ENCODE measurements at regions not wholly inside any gene's neighbourhood (a gene's known extent, or its start where the extent isn't known, plus 50 kb on each side); places are given as distances from the start of the nearest gene placed in this dataset.

DNA sequence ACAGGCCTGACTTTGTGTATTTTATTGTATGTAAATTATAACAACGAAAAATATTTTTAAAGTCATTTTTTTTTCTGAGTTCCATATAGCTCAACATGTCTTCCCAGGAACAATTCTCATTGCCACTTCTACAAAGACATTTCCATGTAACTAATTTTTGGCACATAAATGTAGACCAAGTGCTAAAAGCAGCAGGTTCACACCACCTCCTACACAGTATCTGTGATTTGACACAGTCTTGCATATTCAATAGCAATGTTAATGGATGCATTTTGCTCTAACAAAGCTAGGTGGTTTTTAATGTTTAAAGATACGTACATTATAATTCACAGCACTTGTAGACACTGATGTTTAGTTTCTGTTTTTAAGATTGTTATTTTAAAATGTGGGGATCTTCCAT lies 346.5 kb downstream of the GPAM start:
- no peak for DNase-seq

DNA sequence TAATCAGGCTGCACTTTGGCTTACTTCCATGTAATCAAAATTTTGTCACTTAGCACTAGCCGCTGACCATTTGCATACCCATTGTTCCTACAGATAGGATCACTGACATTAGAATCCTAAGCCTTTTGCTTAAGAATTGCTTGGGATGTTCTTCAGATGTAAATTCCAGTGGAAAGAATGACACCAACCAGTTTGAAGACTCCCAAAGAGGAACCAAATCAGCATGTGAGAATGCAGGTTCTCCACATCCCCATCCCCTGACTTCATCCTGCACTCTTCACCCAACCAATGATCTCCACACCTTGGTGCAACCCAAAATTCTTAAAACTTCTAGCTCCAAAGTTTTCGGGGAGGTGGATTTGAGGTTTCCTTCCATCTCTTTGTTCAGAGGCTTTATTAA lies 345.6 kb downstream of the GPAM start:
- DNase-seq: no peak

DNA sequence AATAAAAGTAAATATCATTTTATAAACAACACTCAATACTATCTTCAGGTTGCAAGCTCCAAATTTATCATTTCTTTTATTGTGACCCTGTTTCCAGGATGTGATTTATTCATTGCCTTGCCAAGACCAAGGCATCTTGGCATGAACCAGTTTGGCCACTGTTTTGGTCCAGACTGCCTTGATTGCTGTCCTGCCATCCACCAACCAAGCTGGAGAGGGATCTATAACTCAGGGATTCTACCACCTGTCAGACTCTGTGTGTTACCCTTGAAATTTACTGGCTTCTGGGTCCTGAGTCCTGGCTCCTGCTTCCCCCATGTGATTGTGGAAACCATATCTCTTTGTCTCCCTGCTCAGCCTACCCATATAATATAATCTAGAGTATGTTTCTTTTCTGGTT lies 343.0 kb downstream of the GPAM start:
- no peak for DNase-seq

DNA sequence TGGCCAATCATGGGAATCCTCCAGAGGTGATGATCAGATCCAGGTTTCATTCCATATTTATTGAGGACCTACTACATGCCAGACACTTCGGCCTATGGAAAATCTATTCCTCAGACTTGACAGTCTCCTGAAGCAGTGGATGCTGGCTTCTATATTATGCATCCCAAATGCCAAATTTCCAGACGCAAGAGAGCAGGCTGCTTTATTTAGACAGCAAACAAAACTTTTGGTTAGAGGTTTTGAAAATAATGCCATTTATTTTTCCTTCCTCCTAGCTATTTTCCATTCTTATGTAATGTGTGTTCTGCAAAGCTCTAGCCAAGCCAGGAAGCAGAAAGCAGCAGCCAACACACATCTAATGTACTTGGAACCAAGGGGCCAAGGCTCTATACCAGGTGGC lies 330.8 kb downstream of the GPAM start:
- DNase-seq: no peak

DNA sequence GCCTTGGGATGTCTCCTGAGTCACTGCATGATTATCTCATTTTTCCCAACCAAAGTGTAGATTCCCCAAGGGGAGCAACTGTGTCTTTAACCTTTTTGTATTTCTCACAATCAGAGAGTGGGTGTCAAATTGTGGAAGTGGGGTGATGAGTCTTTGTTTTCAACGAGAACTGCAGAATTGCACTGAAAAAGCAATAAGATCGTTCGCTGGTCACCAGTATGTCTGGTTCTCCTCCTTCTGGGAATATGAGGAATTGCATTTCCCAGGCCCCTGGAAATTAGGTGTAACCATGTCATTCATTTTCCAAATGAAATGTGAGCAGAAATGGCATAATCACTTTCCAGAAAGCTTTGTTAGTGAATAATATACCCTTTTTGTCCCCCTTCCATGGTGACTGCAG lies 326.9 kb downstream of the GPAM start:
- no peak for DNase-seq

DNA sequence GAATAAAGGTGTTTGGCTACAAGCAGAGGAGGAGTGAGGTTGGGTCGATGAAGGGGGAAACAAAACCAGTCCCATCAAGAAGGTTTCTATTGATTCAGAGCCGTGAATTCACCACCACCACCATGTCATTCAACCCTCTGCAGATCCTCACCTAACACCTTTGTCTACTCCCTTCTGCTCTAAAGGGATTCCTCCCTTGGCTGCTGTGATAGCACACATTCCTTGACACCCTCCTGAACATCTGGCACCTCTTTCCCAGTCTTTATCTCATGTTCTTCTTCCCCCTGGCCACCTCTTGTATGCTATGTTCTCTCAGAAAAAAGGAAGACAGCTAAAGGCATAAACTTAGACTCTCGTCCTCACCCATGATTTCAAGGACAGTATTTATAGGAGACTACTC lies 318.0 kb downstream of the GPAM start:
- DNase-seq: no peak

DNA sequence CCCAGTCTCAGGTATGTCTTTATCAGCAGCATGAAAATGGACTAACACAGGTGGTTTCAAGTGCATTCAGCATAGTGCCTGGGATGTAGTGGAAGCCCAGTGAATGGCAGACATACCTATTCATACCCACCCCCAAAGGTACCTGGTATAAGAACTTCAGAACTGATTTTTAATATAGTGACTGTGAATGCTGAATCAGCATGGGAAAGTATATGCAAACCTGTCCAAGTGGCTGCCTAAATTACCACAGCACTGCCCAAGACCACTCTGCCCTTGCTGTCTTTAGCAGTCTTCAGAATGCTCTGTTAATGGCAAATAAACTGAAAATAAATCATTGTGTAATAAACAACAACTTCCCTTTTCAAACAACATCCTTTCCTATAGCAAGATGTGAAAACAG lies 312.1 kb downstream of the GPAM start:
- no peak for DNase-seq

DNA sequence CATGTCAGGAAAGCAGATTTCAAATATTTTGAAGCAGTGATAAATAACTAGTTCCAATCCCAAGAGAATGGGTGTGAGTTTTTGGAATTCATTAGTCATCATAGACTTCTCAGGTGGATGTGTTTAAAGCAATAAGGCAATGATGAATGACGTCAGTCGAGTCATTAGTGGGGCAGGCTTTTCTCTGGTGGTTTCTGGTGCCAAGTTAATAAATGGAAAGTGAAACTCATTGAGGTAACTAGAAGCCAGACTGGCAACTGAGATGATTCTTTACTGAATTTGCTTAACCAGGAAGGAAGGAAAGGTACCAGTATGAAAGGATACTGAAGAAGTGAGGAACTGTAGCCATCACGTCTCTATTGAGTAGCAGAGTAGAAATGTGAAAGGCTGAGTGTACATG lies 311.0 kb downstream of the GPAM start:
- no peak for DNase-seq

DNA sequence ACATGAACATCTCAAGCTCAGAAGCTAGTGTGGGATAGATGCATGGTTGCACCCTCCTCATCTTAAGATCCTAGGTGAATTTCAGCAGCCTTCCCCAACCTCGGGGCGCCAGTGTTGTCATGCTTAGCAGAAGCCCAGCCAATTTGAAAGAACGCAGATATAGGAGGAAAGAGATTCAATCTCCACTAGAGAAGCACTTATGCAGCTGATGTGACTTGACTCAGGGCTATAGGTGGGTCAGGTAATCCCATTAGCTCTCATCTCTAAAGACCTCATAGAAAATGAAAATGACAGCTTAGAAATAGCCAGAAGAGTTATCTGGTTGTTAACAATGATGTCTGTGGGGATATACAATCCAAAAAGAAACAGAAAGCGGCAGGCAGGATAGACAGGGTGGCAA lies 310.5 kb downstream of the GPAM start:
- no peak for DNase-seq

DNA sequence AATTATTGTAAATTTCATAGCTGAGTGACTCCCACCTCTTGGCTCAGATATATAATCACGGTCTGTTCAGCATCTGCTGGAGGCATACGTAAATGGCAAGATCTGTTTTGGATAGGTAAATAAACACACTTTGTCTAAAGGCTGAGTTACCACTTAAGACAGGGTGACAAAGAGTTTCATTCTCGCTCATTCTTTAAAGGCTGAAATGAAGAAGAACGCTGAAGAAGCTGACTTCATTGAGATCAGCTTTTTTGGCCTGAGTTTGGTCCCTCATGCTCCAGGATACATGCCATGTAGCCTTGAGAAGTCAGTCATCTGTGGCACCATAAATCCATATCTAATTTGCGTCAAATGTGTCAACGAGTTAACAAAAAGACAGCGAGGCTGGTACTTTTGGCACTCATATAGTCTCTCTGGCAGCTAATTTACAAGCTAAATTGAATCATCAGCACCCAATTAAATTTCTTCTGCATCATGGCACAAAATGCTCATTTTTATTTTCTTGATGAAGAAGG lies 309.9 kb downstream of the GPAM start:
- DNase-seq: no peak

DNA sequence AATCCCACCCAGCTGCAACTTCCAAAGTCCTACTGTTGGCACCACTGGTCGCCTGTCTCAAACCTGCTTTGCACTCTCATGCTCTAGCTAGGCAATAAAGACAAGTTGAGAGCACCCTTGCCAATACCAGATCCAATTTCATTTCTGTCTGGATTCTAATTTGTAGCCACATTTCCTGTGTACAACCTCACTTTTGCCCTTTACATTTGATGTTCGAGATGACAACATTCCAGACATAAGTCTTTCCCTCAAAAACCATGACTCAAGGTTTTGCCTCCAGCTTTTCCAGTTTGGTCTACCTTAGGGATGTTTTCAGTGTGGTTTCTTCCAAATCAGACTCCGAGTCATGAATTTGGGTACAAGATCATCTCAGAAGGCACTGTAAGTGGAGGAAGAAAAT lies 309.0 kb downstream of the GPAM start:
- no peak for DNase-seq

DNA sequence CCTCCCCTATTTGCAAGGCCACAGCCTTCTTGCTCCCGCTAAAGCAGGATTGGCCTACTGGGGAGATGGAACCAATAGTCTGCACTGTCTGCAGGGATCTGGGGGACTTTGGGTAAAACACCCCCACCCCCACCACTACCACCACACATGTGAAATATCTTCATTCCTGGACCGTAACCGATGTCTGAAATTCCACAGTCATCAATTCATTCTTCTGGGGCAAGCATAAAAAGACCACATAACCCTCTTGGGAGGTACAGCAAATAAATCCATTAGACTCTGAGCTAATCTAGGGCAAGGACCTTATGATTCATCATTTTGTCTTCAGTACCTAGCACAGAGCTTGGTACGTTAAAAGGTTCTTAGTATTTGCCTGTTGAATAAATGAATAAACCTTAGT lies 307.8 kb downstream of the GPAM start:
- DNase-seq: no peak

DNA sequence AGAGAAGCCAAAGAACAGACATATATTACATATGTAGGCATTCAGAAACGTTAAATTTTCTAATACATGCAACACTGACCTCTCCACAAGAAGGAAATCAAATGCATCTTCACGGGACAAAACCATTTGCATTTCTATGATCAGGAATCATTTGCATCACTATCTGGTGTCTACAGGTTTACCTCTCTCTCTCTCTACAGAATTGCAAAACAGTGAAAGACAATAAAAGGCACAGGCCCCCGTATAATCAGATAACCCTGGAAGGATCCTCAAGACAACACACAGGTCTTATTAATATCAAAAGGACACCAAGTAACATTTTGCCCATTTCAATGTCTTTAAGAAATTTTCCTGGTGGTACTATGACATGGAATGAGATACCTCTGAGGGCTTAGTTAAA lies 306.3 kb downstream of the GPAM start:
- no peak for DNase-seq

DNA sequence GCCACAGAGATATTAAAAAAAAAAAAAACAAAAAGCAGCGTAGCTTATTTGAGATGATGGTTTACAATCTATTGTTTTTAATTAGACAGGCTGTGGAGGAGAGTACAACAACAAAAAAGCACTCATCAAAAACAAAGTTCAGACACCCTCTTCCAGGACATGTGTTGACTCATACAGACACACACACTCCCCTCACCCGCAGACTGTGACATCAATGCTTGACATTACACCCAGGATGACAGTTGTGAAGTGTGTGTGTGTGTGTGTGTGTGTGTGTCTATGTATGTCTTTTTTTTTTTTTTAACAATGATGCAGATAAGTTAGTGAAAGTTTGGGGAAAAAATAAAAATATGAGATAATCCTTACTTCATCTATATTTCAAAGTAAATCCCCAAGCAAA lies 303.6 kb downstream of the GPAM start:
- no peak for DNase-seq

DNA sequence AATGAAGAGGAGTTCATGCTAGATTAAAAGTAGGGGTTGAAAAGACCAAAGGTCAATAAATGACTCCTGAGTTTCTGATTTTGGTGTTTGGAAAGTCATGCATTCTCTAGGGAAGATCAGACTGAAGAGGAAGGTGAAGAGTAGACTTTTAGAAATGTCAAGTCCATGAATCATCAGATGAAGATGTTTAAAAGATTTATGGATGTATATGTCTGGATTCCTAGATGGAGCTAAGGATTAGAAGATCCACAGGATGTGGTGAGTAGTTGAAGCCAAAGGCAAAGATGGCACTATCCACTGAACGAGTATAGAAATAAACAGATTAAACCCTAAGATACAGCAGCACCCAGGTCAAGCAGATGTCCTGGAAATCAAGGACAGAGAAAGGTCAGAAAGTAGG lies 298.5 kb downstream of the GPAM start:
- no peak for DNase-seq

DNA sequence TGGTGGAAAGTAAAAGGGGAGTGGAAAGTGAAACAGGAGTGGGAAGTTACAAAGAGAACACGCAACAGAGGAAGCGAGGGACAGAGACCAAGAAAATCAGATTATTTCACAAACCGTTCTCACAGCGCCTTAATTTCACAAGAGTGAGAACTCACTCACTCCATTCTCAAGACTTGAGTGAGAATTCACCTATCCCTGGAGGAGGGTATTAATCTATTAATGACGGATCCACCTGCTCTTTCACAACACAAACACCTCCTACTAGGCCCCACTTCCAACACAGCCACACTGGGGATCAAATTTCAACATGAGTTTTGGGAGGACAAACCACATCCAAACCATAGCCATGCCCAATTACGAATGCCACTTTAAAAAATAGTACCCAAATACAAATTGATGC lies 297.6 kb downstream of the GPAM start:
- no peak for DNase-seq

DNA sequence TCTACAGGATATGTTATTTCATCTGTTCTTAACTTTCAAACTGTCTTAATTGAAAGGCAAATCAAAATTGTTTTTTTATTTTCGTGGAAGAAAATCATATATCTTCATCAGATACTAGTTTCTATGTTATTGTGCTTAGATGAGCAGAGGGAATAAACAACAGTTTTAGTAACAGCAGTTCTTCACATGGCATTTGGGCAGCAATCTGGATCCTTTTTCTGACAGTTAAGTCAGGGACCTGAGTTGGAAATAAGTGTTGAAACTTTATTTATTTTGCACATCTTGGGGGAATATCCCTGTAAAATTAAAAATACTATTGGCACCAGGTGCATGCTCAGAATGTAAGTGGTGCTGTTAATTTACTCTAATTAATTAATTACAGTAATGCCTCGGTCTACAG lies 296.3 kb downstream of the GPAM start:
- no peak for DNase-seq

DNA sequence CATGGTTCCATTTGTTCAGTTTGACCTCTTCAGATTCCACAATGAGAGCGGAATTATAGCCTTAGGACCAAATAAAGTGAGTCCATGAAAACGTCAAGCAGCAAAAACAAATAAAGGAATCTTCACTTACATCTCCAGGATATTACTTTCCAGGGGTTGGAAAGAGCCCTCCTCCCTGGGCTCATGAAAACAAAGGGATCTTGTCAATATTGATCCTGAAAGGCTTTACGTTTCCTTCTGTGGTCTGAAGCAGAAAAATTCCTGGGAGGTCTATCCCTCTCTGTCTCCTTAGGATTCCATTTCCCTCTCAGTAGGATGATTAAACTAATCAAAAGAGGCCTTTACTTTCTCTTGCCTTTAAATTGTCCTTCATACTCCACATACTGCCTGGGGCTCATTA lies 293.5 kb downstream of the GPAM start:
- no peak for DNase-seq

DNA sequence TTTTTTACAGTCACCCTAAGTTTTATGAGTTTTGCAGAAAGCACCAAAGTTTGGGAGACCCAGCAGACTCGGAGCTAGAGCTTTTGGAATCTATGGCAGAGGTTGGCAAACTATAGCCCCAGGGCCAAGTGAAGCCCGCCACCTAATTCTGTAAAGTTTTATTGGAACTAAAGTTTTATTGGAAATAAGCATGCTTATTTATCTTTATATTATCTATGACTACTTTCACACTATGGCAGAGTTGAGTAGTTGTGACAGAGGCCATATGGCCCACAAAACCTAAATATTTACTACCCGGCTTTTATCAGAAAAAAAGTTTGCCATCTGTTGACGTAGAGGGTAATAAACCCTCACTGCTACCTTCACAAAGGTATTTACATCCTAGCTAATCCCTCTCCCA lies 267.6 kb downstream of the GPAM start:
- no peak for DNase-seq

DNA sequence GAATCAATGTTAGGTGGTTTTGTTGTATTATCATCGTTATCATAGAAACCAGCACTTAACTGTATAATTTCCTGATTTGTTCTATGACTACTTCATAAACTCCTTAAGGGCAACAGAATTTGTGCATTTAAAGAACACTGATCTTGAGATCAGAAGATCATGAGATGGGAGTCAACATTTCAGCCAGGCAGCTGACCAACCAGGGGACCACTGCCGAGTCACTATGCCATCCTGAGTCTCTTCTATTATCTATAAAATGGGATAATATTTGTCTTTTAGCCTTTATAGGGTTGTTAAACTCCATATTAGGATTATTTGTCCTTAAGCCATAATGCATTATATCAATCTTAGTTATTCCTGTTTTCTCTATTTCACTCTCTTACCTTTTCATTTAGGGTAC lies 261.7 kb downstream of the GPAM start:
- DNase-seq: no peak

DNA sequence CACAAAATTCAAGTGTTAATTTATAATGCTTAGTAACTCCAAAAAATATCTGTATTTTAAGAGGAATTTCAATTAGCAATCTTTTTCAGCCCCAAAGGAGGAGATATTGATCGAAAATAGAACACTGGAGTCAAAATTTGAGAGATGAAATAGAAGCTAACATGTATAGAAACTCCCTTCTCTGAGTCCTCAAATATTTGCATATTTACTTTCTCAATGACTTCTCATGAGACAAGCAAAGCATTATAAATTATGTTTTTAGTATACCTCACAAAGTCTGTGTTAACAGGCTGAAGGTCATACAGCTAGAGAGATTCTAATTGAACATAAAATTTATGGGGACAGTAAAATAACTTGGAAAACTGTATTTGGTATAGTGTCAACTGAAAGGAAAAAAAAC lies 260.5 kb downstream of the GPAM start:
- no peak for DNase-seq

DNA sequence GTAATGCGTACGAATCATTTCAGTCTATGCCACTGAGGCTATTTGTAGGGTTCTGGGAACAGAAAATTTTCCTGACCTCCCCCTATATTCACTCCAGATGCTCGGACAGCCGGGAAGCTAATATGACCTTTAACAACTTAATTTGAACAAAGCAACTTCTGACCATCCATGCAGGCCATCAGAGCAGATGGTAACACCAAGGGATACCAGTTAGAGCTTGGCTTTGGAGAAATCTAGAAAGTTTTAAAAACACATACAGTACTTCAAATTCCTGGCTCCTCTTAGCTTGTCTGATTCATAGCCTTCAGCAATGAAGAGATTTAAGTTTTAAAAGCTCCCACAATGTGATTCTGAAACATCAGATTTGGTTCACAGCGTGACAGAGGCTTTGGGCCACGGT lies 257.3 kb downstream of the GPAM start:
- no peak for DNase-seq

DNA sequence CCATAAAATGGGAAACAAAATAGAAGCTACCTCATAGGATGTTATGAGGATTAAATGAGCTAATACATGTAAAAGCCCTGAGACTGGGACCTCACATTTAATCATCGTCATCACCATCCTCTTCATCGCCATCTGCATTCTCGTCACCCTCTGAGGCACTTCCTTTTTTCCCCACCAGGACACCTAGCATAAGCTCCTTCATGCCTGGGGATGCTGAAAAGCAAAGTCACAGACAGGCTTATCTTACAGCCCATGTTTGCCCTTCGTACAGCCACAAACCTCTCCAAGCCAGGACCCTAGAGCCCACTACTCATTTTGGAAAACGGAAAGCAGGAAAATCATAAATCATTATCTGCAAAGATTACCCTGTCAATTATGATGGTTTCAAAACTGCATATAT lies 249.6 kb downstream of the GPAM start:
- DNase-seq: no peak

DNA sequence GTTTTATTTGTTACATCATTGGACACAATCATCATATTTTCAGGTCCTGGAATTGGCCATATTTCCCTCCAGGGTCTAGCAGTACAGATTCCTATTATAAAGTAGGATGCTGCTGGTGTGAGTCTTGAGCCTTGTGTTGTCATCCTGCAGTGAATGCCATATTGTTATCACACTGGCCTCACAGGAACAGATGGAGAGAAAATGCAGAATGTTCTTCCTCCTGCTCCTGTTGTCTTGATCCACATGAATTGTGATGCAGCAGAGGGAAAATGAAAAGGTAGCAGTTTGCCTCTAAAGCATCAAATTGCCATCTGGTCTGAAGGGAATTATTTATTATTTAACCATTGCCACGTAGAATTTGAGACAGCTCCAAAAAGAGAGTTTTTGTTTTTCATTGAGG lies 248.6 kb downstream of the GPAM start:
- DNase-seq: no peak

DNA sequence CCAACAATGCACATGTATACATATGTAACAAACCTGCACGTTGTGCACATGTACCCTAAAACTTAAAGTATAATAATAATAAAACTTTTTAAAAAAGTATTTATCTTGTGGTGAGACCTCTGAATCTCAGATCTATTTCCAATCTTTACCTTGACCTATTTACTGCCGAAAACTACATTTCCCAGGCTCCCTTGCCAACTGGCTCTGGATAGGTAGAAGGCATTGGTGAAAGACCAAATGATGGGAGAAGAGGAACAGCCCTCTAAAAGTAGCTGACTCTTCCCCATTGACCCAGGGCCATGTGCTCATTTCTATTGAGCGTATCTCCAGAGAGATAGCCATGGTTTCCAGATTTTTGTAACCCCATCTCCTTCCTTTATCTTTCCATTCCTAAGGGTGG lies 247.4 kb downstream of the GPAM start:
- no peak for DNase-seq

DNA sequence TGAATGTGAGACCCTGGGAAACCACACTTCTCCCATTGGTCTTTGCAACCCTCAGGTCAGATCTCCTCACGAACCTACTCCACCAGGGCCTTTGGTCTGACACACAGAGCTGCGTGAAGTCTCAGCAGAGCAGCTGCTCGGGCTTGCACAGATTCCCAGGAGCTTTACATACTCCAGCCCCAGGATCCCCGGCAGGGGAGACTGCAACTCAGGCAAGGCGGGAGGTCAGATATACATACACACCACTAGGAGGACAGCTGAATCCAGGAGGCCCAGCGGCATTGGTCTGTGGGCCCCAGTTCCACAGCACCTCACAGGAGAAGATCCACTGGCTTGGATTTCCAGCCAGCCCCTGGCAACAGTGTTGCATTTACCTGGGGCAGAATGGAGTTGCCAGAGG lies 239.2 kb downstream of the GPAM start:
- no peak for DNase-seq
